ENCODE measurements at regions not wholly inside any gene's neighbourhood (a gene's known extent, or its start where the extent isn't known, plus 50 kb on each side); places are given as distances from the start of the nearest gene placed in this dataset.
"Not testable (repeated sequence)": the region's sequence is repeated elsewhere in the genome, so short reads cannot be mapped to it uniquely, and the experiment has no call there.

DNA sequence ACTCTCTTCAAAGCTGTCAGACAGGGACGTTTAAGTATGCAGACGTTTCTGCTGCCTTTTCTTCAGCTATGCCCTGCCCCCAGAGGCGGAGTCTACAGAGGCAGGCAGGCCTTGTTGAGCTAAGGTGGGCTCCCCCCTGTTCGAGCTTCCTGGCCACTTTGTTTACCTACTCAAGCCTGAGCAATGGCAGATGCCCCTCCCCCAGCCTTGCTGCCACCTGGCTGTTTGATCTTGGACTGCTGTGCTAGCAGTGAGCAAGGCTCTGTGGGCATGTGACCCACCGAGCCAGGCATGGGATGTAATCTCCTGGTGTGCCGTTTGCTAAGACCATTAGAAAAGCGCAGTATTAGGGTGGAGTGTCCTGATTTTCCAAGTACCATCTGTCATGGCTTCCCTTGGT is 900.4 kb upstream of the MDGA2 start:
- Histone ChIP-seq H3K4me3 (no peak overlapping the region), H3K9me3 (no peaks in the 10 kb centered on the region), H3K27me3 (no peaks in the 10 kb centered on the region), H3K27ac (no peak overlapping the region), H3K4me1 (ENCODE audit: insufficient read depth) (no peaks in the 10 kb centered on the region), H3K36me3 (no peaks in the 10 kb centered on the region)
- 76 to 78% (median 77%) methylated on average over 7 of the region's 7 CpGs for WGBS, 3 donors
- TF ChIP-seq POLR2A (IDR thresholded peaks at IDR 0.05), result no peak
- TF ChIP-seq EP300 (IDR thresholded peaks at IDR 0.05), result no peak
- TF ChIP-seq CTCF (IDR thresholded peaks at IDR 0.05), result no peak
- intact Hi-C loops (cut with DNase I), result no loop called here
- DNase-seq, result no peak

- no peak for DNase-seq
- no peaks in the 10 kb centered on the region for H3K4me1 ChIP-seq (ENCODE audit: insufficient read depth)
- no peaks in the 10 kb centered on the region for H3K36me3 ChIP-seq
- intact Hi-C loops (cut with DNase I), result no loop called here
- H3K4me3 ChIP-seq, result no peak overlapping the region
- no peaks in the 10 kb centered on the region for H3K9me3 ChIP-seq
- 52 to 65% (median 55%) methylated on average over 2 of the region's 2 CpGs for WGBS, 3 donors
- no peak overlapping the region for H3K27ac ChIP-seq
- H3K27me3 ChIP-seq, result no peaks in the 10 kb centered on the region
- TF ChIP-seq CTCF (IDR thresholded peaks at IDR 0.05), result no peak
Measured at GRCh38 chr14:48568688-48569087, 893.3 kb upstream of the MDGA2 start.

- Histone ChIP-seq H3K9me3 (no peaks in the 10 kb centered on the region), H3K27me3 (no peaks in the 10 kb centered on the region), H3K27ac (no peak overlapping the region), H3K4me1 (ENCODE audit: insufficient read depth) (no peaks in the 10 kb centered on the region), H3K4me3 (no peak overlapping the region), H3K36me3 (no peaks in the 10 kb centered on the region)
- no peak for TF ChIP-seq CTCF (IDR thresholded peaks at IDR 0.05)
- TF ChIP-seq EP300 (IDR thresholded peaks at IDR 0.05), result no peak
- no peak for TF ChIP-seq POLR2A (IDR thresholded peaks at IDR 0.05)
- DNase-seq, result no peak
- 46 to 61% (median 54%) methylated on average over 1 of the region's 1 CpG for WGBS, 3 donors
- intact Hi-C loops (cut with DNase I), result no loop called here
Measured at GRCh38 chr14:48568252-48568651, 892.8 kb upstream of the MDGA2 start.

DNA sequence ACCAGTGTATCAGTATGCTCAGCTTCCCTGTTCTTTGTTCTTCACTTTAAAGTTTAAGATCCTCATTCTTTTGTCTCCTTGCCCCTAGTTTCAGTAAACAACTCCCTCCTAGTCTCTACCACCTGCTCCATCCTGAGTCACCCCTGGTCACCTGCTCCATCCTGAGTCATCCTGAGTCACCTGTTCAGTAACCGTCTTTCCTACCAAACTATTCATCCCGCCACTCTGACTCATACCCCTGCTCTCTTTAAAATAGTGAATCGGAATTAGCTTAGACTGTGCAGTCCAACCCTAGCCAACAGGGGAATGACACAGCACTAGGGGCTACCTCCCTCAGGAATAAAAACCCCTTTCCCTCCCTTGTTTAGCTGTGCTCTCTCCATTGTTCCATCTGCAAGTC is 888.1 kb upstream of the MDGA2 start:
- Histone ChIP-seq H3K4me1 (ENCODE audit: insufficient read depth) (no peaks in the 10 kb centered on the region), H3K9me3 (no peaks in the 10 kb centered on the region), H3K27ac (no peak overlapping the region), H3K27me3 (no peaks in the 10 kb centered on the region), H3K4me3 (no peak overlapping the region), H3K36me3 (no peaks in the 10 kb centered on the region)
- no peak for TF ChIP-seq CTCF (IDR thresholded peaks at IDR 0.05)
- no peak for TF ChIP-seq EP300 (IDR thresholded peaks at IDR 0.05)
- no peak for TF ChIP-seq POLR2A (IDR thresholded peaks at IDR 0.05)
- no peak for DNase-seq
- intact Hi-C loops (cut with DNase I), result no loop called here
- WGBS, 3 donors, result 95 to 97% (median 96%) methylated on average over 3 of the region's 3 CpGs

GRCh38 chr14:48561438-48561837 is 886.0 kb upstream of the MDGA2 start:
- H3K36me3 ChIP-seq; DNase-seq; H3K27ac ChIP-seq; H3K4me3 ChIP-seq; H3K27me3 ChIP-seq; intact Hi-C loops (cut with DNase I); H3K4me1 ChIP-seq (ENCODE audit: insufficient read depth); H3K9me3 ChIP-seq: not testable (repeated sequence)
- 57 to 58% (median 58%) methylated on average over 3 of the region's 3 CpGs for whole genome bisulfite sequencing, 3 donors

Data from ovary (tissue), 7 donors.